HFF-Myc (cell line): ENCODE measurements at regions not wholly inside any gene's neighbourhood (a gene's known extent, or its start where the extent isn't known, plus 50 kb on each side); places are given as distances from the start of the nearest gene placed in this dataset.
"Not testable (repeated sequence)": the region's sequence is repeated elsewhere in the genome, so short reads cannot be mapped to it uniquely, and the experiment has no call there.

ENCODE experiments used
- DNase-seq: peaks from one replicate; pipeline ENCODE4 v3.0.0-alpha.2; 2011; ENCODE audit warnings: low read depth; ENCODE audit errors: extremely low read depth
- H3K4me3 ChIP-seq: replicated peaks from 2 replicates; pipeline ENCODE4 v1.5.1; 2011; ENCODE audit warnings: low read depth, mild to moderate bottlenecking, control low read depth, low read length
- TF ChIP-seq, protein P1 (sequence below): IDR thresholded peaks from 2 replicates; pipeline ENCODE4 v1.5.1; 2012; ENCODE audit warnings: mild to moderate bottlenecking, low read depth, low read length, control low read depth; ENCODE audit errors: missing control alignments

GRCh38 chr5:40453689-40454088 lies 226.0 kb upstream of the PTGER4 start:
- no peak overlapping the region for H3K4me3 ChIP-seq
- DNase-seq: no peak
- TF ChIP-seq, protein P1, sequence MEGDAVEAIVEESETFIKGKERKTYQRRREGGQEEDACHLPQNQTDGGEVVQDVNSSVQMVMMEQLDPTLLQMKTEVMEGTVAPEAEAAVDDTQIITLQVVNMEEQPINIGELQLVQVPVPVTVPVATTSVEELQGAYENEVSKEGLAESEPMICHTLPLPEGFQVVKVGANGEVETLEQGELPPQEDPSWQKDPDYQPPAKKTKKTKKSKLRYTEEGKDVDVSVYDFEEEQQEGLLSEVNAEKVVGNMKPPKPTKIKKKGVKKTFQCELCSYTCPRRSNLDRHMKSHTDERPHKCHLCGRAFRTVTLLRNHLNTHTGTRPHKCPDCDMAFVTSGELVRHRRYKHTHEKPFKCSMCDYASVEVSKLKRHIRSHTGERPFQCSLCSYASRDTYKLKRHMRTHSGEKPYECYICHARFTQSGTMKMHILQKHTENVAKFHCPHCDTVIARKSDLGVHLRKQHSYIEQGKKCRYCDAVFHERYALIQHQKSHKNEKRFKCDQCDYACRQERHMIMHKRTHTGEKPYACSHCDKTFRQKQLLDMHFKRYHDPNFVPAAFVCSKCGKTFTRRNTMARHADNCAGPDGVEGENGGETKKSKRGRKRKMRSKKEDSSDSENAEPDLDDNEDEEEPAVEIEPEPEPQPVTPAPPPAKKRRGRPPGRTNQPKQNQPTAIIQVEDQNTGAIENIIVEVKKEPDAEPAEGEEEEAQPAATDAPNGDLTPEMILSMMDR: no peak

DNA sequence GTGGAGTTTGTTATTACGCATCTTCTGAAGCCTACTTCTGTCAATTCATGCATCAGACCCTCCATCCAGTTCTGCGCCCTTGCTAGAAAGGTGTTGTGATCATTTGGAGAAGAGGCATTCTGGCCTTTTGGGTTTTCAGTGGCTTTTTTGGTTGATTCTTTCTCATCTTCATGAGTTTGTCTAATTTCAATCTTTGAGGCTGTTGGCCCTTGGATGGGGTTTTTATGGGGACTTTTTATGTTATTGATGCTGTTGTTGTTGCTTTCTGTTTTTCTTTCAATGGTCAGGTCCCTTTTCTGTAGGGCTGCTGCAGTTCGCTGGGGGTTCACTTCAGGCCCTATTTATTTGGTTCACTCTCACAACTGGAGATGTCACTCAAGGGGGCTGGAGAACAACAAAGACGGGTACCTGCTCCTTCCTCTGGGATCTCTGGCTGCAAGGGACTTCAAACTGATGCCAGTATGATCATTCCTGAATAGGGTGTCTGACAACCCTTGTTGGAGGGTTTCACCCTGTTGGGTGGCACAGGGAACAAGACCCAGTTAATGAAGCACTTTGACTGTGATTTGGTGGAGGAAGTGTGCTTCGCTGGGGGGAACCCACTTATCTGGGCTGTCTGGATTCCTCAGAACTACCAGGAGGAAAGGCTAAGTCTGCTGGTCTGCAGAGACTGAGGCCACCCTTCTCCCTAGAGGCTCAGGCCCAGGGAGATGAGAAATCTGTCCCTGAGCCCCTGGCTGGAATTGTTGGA lies 226.7 kb upstream of the PTGER4 start:
- TF ChIP-seq, protein P1: no peak
- no peak overlapping the region for H3K4me3 ChIP-seq
- no peak for DNase-seq

- DNase-seq: no peak
- H3K4me3 ChIP-seq: no peak overlapping the region
- TF ChIP-seq, protein P1: no peak
Observed at GRCh38 chr5:40447438-40447837, 232.3 kb upstream of the PTGER4 start.

DNA sequence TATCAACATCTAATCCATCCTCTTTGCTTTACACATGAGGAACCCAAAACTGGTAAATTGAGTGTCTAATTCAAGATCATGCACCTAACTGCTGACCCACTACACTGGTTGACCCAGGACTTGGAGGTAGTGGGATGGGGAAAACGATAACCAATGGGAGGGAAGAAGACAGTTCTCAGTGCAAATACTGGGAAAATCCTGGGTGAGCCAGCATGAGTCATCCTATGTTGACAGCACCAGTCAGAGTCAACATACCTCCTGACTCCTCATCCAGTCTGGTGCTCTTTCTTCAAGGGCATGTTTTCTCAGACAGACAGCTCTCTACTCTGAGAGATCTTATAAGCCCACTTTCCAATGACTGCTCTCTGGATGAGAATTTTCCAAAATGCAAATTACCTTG lies 232.8 kb upstream of the PTGER4 start:
- peak; percentile 26 for DNase-seq
- TF ChIP-seq, protein P1: no peak
- no peak overlapping the region for H3K4me3 ChIP-seq

- TF ChIP-seq, protein P1: no peak
- H3K4me3 ChIP-seq: no peak overlapping the region
- no peak for DNase-seq
Observed at GRCh38 chr5:40442346-40442745, 237.4 kb upstream of the PTGER4 start.

DNA sequence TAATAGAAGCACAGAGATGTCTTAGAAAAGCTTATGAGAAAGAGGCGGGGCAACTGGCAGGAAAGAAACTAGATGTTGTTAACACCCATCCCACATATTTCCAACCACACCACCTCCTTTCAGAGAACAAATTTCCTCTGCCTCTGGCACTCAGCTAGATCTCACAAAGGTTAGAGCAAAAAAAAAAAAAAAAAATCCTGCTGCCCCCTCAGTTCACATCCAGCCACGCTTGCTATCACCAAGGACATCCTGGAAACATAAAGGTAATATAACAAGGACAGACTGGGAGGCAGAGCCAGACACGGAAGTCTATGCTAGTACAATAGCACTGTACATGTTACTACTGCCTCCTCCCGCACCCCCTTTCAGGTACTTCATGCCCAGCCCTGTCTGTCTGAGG lies 238.0 kb upstream of the PTGER4 start:
- DNase-seq: no peak
- no peak overlapping the region for H3K4me3 ChIP-seq
- TF ChIP-seq, protein P1: no peak

DNA sequence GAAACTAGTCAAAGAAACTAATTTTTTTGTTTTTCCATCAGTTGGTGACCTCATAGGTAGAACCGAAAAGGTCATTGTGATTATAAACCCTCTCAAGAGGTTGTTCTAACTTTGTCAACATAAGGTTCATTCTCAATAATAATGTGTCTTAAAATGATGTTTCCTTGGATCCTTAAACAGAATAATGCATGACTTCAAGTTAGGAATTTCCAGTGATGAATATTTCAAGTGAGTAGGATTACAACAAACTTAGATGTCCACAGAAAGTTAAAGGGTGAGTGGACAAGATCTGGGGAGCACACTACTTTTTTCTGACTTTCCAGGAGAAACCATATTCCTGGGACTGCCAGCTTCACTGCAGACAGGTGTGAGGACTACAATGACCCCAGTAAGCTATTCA lies 239.0 kb upstream of the PTGER4 start:
- no peak overlapping the region for H3K4me3 ChIP-seq
- no peak for DNase-seq
- TF ChIP-seq, protein P1: no peak

DNA sequence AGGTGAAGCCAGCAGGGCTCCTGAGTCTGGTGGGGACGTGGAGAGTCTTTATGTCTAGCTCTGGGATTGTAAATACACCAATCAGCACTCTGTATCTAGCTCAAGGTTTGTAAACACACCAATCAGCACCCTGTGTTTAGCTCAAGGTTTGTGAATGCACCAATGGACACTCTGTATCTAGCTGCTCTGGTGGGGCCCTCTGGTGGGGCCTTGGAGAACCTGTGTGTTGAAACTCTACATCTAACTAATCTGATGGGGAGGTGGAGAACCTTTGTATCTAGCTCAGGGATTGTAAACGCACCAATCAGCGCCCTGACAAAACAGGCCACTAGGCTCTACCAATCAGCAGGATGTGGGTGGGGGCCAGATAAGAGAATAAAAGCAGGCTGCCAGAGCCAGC lies 240.6 kb upstream of the PTGER4 start:
- DNase-seq, H3K4me3 ChIP-seq: not testable (repeated sequence)

DNA sequence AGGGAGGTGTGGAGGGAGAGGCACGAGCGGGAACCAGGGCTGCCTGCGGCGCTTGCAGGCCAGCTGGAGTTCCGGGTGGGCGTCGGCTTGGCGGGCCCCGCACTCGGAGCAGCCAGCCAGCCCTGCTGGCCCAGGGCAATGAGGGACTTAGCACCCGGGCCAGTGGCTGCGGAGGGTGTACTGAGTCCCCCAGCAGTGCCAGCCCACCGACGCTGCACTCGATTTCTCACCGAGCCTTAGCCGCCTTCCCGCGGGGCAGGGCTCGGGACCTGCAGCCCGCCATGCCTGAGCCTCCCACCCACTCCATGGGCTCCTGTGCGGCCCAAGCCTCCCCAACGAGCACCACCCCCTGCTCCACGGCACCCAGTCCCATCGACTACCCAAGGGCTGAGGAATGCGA lies 241.1 kb upstream of the PTGER4 start:
- DNase-seq, H3K4me3 ChIP-seq: not testable (repeated sequence)
